ENCODE measurements at regions not wholly inside any gene's neighbourhood (a gene's known extent, or its start where the extent isn't known, plus 50 kb on each side); places are given as distances from the start of the nearest gene placed in this dataset.
"Not testable (repeated sequence)": the region's sequence is repeated elsewhere in the genome, so short reads cannot be mapped to it uniquely, and the experiment has no call there.

DNA sequence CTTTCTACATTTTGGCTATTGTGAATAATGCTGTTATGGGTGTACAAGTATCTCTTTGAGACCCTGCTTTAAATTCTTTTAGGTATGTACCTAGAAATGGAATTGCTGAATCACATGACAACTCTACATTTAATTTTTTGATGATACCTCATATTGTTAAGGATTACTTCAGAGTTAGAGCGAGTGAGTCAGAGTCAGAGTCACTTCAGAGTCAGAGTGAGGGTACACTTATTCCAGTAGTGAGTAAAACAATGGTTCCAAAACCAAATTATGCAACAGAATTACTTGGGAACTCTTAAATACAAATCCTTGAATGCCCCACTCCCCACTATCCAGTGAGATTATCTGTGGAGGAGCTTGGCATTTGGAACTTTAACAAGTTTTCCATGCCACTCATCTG is 50.3 kb upstream of the SNRK start:
- DNase-seq (ENCODE audit: low read depth): no peak

DNA sequence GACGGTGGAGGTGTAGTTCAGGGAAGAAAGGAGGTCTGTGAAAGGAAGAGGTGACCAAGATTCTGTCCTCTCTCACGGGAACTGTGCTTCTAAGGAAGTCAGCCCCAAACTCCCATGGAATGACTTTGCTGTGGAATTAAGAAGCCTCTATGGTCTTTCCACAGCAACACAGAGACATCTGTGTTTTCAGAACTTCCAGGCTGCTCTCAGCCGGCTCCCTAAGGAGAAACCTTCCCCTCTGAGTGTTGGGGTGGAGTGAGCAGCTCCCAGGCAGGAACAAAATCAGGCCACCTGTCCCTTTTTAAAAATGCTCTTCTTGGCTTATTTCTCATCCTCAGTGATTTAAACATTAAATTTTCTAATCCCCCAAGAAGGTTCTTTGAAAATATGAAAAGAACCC is 53.3 kb upstream of the SNRK start:
- no peak for DNase-seq (ENCODE audit: low read depth)

DNA sequence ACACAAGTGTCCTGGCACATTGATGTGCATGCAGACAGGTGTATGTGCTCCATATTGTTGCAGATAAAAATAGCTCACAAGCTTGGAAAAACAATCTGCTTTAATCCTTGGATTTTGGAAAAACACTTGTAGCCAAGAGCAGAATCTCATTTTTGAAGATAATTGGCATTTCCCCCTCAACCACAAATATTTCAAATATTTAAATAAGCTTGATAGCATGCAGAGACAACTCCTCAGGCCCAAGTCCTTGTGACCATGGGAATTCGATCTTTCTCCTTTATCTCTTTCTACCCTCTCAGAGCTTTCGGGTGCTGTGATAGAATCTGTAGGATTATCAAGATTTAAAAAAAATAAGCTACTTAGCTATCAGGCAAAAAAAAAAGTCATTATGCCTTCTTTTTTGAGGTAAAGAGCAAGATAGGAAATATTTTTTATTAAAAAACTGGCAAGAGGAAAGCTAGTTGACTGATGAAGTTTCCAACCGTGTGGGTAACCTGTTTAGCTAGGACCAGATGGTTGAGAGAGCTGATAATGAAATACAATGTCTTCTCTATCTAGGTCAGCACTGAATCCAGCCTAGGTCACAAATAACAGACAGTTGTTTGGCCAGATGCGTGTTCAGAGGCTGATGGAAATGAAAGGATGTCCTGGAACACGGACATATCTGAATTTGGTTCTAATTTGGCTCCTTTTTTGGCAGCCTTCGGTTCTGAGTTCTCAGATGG is 54.9 kb upstream of the SNRK start:
- DNase-seq (ENCODE audit: low read depth): no peak

DNA sequence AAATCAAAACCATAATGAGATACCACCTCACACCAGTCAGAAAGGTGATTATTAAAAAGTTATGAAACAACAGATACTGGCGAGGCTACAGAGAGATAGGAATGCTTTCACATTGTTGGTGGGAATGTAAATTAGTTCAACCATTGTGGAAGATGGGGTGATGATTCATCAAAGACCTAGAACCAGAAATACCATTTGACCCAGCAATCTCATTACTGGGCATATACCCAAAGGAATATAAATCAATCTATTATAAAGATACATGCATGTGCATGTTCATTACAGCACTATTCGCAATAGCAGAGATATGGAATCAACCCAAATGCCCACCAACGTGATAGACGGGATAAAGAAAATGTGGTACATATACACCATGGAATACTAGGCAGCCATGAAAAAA is 56.5 kb upstream of the SNRK start:
- not testable (repeated sequence) for DNase-seq (ENCODE audit: low read depth)

GRCh38 chr3:43227685-43228084 is 58.7 kb upstream of the SNRK start:
- not testable (repeated sequence) for DNase-seq (ENCODE audit: low read depth)

GRCh38 chr3:43224405-43225073 is 61.8 kb upstream of the SNRK start:
- DNase-seq (ENCODE audit: low read depth): no peak

- DNase-seq (ENCODE audit: low read depth): no peak
Observed at GRCh38 chr3:43223670-43224364, 62.5 kb upstream of the SNRK start.

- DNase-seq (ENCODE audit: low read depth): no peak
Observed at GRCh38 chr3:43222590-43222989, 63.8 kb upstream of the SNRK start.

DNA sequence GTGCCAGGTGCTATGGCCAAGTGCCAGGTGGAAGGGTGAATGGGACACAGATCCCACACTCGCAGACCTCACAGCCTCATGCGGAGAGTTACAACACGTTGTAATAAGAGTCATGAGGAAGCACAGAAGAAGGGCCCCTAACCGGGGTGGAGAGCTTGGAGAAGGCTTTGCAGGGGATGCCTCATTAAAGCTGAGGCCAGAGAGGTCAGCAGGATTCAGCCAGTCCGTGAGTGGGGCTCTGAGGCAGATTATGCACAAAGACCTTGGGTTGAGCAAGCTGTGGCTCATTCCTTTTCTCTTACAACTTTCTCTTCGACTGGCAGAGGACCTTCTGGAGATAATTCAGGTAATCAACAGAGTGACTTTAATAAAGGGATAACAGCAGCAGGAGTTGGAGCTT is 65.3 kb upstream of the SNRK start:
- no peak for DNase-seq (ENCODE audit: low read depth)

DNA sequence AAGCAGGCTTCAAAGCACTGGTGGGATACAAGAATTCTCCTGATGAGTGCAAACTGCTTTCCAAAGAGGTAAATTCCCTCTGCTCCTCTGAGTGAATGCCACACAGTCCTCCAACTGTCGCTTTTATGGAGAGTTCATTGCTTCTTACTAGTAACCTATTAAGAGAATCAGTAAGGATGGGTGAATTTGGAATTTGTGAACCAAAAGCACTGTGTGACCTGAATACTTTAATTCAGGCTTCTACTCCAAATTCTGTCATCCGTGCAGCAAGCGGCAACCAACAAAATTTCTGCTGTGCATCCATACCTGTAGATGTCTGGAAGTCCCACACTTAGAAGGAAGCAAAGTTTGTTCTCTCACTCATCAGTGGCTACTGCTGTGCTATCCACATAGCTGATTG is 66.7 kb upstream of the SNRK start:
- no peak for DNase-seq (ENCODE audit: low read depth)

- no peak for DNase-seq (ENCODE audit: low read depth)
Observed at GRCh38 chr3:43218921-43219320, 67.4 kb upstream of the SNRK start.

DNA sequence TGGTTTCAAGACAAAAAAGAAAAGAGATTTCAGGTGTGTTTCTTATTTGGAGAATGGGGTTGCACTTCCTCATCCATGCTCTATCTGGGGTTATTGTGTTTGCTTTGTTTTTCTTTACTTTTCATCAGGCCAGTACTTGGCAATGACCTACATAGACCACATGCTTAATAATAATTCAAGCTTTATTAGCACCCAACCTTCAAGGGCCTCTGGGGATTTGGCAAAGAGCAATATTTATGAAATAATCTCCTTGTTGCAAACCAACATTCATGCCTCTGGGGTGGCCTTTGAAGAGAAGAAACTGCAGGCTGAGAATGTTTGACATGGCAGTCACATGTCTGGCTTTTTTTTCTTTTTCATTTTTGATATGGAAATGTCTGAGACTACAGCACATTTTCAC is 68.2 kb upstream of the SNRK start:
- DNase-seq (ENCODE audit: low read depth): no peak

DNA sequence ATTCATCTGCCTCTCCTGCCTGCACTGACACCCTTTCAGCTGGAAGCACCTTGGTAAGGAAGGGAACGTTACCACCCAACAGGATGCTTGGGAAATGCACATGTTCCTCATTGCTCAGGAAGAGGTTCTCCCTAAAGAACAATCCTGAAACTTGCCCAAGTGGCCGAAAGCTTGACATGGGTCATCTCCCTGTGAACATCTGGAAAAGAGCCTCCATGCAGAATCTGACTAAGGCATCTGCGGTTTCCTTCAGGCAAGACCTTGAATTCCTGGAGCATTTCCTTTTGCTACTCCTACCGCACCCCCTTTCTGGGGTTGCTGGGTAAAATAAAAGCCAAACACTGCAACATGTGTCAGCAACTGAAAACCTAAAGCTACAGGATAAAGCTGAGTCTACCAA is 68.7 kb upstream of the SNRK start:
- DNase-seq (ENCODE audit: low read depth): no peak

- no peak for DNase-seq (ENCODE audit: low read depth)
Observed at GRCh38 chr3:43217206-43217605, 69.1 kb upstream of the SNRK start.

- DNase-seq (ENCODE audit: low read depth): no peak
Observed at GRCh38 chr3:43215663-43216275, 70.6 kb upstream of the SNRK start.

DNA sequence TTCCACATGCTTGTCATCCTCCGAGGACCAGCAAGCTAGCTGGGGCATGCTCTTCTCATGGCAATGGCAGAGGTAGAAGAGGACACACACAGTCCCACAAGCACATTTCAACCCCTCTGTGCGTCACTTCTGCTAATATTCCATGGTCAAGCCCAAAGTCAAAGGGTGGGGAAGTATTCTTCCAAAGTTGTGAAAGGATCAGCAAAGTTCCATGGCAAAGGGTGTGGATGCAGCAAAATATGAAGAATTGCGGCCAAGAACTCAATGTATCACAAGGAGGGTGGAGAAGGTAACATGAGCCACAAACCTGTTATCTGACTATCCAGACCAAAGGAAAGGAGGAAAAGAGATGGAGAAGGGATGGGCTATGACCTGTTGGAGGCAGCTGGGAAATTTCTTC is 71.2 kb upstream of the SNRK start:
- no peak for DNase-seq (ENCODE audit: low read depth)

- no peak for DNase-seq (ENCODE audit: low read depth)
Observed at GRCh38 chr3:43214616-43215015, 71.7 kb upstream of the SNRK start.

DNA sequence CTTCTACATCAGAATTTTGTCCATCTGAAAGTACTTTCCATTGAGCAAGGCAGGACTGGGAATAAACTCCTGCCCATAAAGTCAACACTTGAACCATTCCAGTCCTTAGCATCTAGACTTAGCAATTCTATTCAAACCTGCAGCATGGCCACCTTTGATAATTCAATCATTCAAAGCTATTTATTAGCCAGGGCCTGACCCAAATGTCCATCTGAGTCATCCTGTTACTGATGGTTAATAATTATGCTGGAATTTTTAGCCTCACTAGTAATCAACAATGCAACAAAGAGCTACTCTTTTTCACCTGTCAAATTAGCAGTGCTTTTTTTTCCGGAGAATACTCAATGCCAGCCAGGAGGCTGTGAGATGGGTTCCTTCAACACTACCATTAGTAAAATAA is 72.7 kb upstream of the SNRK start:
- no peak for DNase-seq (ENCODE audit: low read depth)

DNA sequence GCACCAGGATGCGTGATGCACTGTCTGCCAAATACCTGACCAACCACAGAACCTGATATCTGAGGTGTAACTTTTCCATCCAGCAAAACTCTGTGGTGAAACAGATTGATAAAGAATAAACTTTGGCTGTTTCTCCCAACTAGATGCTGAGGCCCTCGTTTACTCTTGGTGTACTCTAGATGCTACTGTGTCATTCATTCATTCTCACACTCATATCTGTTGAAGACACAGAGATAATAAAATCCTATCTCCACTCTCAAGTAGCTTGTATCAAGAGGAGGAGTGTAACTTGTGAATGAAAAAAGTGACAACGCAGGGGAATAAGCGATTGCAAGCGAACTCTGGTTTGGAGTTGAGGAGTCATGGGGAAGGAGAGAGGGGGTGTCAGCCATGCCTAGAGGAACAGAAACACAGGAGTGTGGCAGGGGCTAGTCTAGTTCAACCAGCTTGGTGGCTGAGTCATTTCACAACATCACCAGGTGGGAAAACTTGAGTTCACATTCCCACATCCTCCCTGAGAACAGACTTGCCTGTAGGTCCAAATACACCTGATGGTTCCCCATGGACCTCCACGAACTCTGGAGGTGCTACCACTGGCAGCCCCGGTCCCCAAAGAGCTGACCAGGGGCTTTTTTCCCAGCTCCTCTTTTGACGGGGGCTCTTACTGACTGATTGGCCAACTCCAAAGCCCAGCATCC is 73.3 kb upstream of the SNRK start:
- no peak for DNase-seq (ENCODE audit: low read depth)

GRCh38 chr3:43211681-43212080 is 74.7 kb upstream of the SNRK start:
- DNase-seq (ENCODE audit: low read depth): no peak

GRCh38 chr3:43210049-43211027 is 76.0 kb upstream of the SNRK start:
- no peak for DNase-seq (ENCODE audit: low read depth)
